ENCODE measurements at regions not wholly inside any gene's neighbourhood (a gene's known extent, or its start where the extent isn't known, plus 50 kb on each side); places are given as distances from the start of the nearest gene placed in this dataset.
A peak's percentile ranks its signal among the peaks of the same experiment; 100 is the strongest.
"Not testable (repeated sequence)": the region's sequence is repeated elsewhere in the genome, so short reads cannot be mapped to it uniquely, and the experiment has no call there.

DNA sequence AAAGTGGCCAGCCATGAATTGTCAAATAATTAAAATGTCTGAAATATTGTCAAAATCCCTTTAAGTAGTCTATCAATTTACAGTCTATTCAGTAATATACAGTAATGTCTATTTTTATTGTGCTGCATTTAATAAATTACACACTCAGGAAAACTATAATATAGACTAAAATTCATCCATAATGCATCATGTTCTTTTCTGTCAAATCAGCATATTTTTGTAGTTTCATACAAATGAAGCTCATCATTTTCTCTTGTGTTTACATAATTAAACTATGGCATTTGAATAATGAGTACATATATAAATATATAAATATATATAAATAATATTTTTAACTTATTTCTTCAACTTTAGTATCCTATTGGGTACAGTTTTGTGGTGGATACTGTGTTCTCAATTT is 868.7 kb upstream of the CHORDC1 start:
- DNase-seq: no peak

DNA sequence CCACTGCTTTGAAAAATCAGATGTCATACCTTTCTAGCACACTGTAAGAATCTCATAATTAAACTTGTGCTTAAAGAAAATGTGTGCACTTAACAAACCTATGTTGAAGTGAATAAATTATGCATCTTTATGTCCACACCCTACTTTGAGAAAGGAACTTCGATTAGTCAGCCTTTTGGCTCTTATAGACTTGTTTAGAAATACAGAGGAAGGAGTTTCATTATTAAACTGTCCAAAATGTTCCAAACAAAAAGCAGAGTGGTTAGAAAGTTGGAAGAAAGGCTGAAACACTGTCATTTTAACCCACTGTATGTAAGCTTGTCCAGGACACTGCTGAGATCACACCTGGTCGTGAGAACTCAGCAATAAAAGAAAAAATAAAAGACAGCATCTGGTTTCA is 863.2 kb upstream of the CHORDC1 start:
- no peak for DNase-seq

DNA sequence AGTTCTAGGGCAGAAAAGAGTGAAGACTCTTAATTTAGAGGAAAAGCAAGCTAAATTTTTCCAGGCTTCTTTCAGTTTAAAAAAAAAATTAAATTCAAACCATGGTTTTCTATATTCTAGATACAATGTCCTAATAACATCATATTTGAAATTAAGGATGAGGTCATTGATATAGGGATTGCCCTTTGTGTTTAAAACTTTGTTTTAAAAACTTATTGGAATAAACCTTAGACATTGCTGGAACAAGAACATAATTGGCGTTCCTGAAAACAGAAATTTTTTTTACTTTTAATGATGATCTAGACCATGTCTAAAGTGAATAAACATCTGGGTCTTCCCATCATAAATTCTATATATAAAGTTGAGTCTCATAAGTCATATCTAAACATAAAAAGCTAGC is 859.4 kb upstream of the CHORDC1 start:
- no peak for DNase-seq

DNA sequence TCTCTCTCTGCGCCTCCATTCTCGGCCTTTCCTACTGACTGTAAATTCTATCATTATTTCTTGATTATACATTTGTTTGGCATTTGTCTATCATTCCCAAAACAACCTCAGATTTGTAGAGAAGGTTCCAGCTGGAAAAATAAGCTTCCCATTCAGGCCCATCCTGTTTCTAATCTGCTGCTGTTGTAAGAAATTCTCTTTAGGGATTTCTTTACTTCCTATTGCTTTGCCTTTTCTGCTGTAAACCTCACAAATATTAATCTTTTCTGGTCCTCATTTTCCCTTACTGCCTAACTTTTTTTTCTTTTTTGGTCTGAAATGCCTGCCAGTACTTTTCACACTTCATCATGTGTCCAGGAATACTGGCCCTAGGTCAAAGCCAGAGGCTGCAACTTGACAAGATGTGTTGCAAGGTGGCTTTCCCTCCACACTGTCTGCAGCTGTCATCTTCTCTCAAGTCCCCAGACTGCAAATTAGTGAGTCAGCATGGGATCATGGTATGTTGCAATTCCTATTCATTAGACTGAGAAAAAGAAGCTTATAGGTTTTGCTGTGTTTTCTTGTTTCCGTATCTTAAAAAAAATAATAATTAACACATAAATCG is 858.7 kb upstream of the CHORDC1 start:
- no peak for DNase-seq

DNA sequence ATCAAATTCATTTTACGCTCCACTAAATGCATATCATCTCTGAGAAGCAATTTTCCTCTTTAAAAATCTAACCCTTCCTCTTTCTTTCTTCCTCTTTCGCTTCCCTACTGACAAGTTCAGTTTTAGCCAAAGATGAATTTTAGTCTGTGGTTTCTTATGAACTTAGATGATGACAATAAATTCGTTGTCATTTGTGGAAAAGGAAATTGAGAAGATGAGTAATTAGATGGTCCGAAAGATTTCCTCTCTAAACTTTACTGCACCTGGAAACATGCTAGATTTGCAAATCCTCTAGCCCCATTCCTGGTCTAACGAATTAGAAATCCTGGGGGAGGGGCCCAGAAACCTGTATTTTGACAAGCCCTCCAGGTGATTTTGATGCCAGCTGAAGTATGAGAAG is 855.4 kb upstream of the CHORDC1 start:
- DNase-seq: no peak

DNA sequence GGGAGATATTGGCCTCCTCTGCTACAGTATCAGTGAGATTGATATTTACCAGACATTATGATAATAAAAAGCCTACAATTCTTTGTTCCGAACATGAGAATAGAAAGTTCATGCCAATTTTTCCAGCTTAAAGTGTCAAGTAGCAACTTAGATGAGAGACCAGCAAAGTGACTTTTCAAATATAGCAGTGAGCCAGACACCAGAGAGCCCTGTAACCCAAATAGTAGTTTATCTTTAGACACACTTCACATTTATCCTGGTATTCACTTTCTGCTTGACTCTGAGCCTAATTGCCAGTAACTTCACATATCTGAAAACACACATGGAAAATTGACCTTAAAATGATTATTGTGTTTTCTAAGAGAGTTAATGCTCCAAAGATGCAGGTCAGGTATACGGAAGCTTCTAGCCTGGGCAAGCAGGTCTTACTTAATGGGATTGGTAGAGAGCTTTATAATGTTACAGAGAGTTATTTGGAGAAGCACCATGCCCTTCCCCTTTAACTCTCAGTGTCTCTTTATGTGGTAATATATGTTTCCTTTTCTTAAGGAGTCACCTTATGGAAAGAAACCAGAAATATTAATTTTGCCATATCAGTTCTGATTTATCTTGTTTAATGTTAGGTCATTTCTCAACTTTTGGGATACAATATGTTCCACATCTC is 852.3 kb upstream of the CHORDC1 start:
- no peak for DNase-seq

DNA sequence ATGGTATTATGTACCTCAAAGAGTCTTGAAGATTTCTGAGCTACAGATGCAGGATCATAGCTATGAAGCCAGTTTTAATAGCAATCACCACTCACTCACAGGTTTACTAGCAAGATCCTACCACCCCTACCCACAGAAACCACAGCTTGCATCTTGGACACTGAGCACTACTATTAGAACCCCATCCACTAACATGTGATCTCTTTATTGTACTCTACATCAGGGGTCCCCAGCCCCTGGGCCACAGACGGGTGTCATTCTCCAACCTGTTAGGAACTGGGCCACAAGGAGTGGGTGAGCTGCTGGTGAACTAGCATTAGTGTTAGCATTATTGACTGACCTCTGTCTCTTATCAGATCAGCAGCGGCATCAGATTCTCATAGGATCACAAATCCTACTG is 844.8 kb upstream of the CHORDC1 start:
- no peak for DNase-seq

DNA sequence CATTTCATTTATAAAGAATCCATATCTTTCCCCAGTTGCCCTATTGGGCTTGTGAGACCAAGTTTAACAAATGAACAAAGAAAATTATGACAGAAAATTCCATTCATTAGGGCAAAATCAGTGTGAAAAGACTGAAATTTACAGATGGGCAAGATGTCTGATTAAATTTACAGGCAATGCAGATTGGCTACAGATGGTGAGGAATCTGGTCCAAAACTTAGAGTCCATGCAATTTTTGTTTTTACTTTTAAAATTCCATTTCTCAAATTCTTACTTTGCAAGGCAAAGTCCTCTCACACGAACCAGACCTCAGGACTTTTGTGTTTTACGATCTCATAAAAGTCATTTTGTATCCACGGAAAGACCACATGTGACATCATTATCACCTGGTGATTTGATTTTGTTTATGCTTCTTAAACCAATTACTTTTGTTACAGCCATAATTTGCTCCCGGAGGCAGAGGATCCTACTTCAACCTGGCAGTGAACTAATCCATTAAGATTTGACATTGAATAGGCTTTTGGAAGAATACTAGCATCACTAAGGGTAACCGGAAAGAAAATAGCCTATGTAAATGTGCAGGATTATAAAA is 843.7 kb upstream of the CHORDC1 start:
- no peak for DNase-seq

DNA sequence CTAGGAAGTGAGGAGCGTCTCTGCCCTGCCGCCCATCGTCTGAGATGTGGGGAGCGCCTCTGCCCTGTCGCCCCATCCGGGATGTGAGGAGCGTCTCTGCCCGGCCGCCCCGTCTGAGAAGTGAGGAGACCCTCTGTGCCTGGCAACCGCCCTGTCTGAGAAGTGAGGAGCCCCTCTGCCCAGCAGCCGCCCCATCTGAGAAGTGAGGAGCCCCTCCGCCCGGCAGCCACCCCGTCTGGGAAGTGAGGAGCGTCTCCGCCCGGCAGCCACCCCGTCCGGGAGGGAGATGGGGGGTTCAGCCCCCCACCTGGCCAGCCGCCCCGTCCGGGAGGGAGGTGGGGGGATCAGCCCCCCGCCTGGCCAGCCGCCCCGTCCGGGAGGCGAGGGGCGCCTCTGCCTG is 840.5 kb upstream of the CHORDC1 start:
- not testable (repeated sequence) for DNase-seq

DNA sequence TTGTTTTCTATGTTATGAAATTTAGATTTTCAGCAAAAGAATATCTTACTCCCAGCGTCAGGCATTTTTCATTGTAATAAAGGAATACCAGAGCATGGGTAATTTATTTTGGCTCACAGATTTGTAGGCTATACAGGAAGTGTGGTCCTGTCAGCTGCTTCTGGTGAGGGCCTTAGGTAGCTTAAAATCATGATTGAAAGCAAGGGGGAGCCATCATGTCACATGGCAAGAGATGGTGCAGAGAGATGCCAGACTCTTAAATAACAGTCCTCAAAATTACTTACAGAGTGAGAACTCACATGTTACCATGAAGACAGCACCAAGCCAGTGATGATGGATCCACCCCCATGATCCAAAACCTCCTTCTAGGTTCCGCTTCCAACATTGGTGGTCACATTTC is 825.0 kb upstream of the CHORDC1 start:
- DNase-seq: no peak

DNA sequence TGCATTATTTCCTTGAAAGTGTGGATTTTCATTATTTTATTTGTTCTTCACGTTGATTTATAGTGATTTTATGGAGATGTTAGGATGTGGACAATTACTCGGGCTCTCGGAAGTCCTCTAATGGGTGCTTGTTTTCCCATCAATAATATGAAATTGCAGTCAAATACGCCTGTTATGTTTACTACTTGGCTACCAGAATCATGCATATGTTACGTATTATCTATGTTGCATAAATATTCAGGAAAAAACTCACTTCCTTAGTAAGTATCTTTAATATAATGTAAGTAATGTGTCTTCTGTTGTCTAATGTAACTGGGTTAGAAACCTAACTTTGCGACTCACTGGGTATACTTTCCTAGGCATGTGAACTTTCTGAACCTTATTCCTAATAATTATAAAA is 823.4 kb upstream of the CHORDC1 start:
- no peak for DNase-seq

DNA sequence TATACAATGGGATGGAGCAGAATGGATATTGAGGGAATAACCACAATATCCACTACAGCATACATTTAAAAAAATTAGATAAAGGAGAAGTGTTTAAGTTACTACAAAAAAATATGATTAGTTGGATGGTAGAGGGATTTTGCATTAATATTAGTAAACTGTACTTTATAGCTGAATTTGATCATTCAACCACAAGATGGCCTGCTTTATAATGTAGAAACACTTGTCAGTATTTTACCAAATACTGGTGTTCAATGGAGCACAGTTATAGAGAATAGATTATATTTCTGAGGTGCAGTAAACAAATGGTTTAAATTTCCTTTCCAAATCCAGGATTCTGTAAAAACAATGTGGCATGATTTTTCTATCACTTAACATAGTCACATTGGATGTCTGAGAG is 818.8 kb upstream of the CHORDC1 start:
- DNase-seq: no peak

DNA sequence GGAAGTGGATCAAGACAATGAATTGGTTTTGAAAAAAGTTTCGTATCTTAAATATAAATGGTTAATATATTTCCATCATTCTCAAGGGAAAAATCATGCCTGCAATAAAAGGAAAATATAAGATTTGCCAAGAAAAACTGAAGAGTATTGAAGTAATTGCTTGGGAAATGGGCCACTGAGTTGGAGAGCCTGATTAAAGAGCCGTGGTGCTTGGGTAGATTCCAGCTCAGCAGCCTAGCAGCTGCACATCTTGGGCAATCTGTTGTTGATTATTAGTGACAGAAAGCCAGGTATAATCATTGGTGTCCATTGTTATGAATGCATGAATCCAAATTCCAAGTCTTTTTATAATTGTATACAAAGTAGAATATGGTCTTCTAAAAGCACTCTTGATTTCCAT is 800.9 kb upstream of the CHORDC1 start:
- DNase-seq: peak; percentile 61

DNA sequence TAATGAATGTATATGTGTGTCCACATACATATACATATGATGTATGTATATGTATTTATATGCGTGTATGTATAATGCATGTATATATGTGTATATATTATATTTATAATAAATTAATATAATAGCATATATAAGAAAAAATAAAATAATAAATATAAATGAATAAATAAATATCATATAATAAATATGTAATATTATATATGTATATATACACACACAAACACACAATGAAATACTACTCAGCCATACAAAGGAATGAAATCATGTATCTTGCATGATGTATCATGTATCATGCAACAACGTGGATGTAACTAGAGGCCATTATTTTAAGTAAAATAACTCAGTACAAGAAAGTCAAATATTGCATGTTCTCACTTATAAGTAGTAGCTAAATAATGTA is 788.7 kb upstream of the CHORDC1 start:
- DNase-seq: no peak

DNA sequence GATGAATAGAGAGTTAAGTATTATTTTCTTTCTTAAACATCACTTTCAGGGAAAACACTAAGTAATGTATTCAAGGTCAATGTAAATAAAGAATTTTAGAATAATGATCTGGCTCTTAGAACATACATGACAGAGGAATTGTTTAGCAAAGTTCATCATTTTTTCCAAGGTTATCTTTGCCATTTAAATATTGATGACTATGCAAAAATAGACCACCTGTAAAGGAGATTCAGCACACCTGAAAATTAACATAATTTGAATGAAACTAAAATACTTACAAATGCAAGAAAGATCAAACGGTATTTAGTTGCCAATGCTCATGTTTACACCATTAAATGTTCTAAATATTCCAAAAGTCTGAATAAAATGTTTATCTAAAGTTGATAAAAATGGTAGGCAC is 782.6 kb upstream of the CHORDC1 start:
- no peak for DNase-seq

DNA sequence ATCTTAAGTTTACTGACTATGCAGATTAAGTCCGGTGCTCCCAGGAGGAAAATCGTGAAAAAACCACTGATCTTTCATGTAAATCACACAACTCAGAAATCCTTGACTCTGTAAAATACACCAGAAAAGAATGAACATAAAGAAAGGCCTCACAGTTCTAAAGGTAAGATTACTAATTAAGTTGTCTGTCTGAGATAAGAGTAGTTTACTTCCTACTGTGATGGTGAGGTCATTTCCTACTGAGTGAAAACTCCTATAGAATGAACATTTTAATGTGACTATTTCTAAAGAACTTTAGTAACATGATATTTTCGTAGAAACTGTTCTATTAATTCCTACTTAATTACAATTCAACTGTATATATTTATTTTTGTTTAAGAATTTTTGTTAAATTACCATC is 774.4 kb upstream of the CHORDC1 start:
- no peak for DNase-seq

DNA sequence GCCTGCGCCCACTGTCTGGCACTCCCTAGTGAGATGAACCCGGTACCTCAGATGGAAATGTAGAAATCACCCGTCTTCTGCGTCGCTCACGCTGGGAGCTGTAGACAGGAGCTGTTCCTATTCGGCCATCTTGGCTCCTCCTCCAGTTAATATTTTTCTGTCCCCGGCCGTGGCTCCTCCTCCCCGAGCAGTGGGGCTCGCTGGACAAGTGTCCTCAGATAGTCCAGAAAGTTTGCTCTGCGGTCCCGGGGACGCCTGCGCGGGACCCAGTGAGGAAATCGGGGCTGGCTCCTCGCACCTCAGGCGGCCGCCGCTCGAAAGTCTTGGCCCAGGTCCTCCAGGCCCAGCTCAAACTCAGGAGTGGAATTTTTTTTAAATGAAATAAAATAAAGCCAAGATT is 749.3 kb upstream of the CHORDC1 start:
- not testable (repeated sequence) for DNase-seq

DNA sequence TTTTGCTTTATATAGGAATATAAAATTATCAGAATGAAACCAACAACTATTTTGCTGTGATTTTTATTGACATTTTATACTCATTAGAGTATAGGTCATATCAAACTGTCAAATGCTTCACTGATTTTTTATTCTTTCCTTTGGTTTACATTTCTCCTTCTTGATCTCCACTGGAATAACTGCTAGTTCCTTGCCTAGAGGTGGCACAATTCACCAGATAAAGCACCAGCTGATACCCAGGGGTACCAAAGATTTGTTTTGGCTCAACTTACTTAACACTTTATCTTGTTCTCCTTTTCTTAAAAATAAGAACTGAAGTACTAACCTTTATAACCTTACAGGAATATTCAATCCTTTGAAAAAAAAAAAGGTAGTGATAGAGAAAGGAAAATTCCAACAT is 725.1 kb upstream of the CHORDC1 start:
- DNase-seq: no peak

DNA sequence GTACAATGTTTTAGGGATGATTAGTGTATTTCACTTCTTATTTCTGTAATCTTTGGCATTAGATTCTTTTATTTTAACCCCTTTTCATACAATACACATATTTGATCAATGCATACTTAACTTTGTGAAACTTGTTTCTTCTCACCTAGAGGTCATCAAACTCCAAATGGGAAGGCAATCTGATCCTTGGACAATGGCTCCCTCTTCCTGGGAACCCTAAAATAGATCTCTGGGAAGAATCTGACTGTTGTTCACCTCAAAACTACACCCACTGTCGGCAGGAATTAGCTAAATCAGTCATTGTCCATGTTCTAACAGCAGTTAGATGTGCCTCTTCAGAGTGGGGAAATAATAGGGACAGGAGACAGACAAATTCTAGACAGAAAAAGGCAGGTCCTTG is 707.4 kb upstream of the CHORDC1 start:
- no peak for DNase-seq

DNA sequence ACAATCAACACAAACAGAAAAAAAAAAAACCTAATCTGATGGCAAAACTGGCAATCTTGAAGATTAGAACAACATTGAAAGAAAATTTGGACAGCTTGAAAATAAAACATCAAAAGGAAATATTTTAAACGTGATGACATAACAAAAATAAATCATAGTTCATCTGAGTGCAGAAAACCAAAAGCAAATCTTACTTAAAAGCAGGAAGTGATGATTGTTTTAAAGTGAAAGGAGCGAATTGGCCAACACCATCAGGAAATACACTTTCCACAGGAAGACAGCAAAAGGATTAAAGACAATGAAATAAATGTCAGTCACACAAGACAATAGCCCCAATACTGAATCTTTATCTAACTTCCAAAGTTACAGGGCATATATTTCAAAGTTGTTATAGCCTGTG is 696.5 kb upstream of the CHORDC1 start:
- no peak for DNase-seq

DNA sequence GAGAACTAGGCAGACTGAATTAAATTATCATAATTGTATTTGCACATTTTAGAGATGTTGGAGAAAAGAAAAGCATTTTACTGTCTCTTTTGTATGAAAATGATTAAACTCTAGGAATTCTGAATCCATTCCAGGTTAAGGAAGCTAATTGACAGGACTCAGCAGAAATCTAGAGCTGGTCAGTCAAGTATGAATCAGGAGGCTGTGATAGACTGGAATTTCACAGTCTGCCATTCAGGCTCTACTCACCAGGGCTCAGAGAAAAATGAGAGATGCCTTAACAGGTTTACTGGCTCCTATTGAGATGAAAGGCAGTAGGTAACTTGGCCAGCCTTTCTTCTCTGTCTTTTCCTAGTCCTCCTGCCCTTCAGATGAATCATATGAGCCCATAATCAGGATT is 693.9 kb upstream of the CHORDC1 start:
- no peak for DNase-seq

DNA sequence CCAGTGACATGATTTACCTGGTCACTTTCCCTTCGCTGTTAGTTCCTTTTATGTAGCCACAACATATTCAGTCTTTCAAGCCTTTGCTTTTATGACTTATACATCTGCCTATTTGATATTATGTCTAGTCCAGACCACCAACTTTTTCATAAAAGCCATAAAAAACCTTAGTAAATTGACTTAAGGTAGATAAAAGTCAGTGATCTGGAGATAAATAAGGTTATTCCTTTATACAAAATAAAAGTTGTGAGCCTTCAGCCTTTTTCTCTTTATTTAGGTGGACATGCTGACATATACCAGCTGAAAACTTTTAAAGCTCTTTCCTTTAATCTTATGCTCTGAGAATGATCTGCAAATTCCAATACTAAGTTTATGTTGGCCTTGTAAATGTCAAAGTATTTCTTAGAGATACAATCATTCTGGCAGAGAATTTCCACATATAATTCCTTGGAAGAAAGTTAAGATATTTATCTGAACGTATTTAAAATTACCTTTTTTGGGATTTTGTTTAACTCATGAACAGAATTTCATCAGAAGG is 690.4 kb upstream of the CHORDC1 start:
- DNase-seq: no peak

DNA sequence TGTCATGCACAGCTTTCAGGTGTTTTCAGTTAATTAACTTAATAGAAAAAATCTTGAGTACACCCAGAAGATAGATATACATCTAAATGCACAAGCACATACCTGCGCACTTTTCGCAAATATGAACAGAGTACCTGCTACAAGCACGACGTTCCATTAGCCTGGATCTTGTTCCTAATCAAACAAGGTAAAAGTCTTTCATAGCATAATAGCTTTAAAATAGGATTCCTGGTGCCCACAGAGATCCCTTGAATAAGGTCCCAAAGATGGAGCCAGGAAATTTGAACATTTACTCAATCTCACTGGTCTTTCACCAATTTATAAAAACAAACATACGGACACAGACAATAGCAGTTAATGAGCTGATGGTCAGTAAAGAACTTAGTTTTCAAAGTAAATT is 689.8 kb upstream of the CHORDC1 start:
- DNase-seq: no peak

DNA sequence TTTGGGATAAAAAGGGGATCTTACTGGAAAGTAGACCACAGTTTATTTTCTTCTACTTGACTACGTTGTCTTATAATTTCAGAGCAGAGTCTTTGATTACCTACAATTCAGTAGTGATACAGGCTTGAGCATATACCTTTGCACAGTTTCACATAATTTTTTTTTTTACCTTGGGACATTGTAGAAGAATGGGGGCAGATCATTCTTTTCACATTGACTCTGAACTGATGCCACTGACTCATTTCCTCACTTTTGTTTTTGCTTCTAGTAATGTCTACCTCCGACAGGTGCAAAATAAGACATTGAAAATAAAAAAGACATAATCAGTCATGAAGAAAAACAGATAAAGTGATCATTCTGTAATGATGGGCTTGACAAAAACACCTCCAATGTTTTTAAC is 688.3 kb upstream of the CHORDC1 start:
- DNase-seq: no peak

DNA sequence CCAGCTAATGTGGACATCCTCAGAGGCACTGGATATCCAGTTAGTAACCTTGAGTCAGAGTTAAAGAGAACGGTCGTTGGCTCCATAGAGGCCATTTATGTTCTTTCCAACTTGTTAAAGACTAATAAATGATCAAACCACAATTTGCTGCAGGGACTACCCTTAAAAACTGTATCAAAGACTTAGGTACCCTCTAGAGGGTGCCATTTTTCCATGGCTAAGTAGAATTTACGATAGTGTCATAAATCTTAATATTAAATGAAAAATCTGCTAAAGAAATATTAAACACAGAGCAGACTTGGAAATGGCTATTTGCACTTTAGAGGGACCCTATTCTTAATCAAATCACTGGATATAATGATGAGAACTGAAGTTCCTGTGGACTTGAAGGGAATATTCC is 685.2 kb upstream of the CHORDC1 start:
- DNase-seq: no peak
